ENCODE measurements at regions not wholly inside any gene's neighbourhood (a gene's known extent, or its start where the extent isn't known, plus 50 kb on each side); places are given as distances from the start of the nearest gene placed in this dataset.
"Not testable (repeated sequence)": the region's sequence is repeated elsewhere in the genome, so short reads cannot be mapped to it uniquely, and the experiment has no call there.

DNA sequence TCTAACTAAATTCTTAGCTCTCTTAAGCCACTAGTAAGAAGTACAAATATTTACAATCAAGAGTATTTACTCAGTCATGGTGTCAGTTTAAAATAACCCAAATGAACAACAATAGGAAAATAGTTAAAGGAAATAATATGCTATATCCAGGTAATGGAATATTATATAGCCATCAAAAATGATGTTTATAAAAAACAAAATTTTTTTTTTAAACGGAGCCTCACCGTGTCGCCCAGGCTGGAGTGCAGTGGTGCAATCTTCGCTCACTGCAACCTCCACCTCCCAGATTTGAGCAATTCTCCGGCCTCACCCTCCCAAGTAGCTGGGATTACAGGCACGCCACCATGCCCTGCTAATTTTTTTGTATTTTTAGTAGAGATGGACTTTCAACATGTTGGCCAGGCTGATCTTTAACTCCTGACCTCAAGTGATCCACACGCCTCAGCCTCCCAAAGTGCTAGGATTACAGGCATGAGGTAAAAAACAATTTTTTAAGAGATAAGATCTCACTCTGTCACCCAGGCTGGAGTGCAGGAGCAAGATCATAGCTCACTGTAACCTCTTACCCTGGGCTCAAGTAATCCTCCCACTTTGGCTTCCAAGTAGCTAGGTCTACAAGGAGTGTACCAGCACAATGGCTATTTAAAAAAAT is 132.5 kb downstream of the NOC3L start:
- DNase-seq (ENCODE audit: low spot score) = no peak

DNA sequence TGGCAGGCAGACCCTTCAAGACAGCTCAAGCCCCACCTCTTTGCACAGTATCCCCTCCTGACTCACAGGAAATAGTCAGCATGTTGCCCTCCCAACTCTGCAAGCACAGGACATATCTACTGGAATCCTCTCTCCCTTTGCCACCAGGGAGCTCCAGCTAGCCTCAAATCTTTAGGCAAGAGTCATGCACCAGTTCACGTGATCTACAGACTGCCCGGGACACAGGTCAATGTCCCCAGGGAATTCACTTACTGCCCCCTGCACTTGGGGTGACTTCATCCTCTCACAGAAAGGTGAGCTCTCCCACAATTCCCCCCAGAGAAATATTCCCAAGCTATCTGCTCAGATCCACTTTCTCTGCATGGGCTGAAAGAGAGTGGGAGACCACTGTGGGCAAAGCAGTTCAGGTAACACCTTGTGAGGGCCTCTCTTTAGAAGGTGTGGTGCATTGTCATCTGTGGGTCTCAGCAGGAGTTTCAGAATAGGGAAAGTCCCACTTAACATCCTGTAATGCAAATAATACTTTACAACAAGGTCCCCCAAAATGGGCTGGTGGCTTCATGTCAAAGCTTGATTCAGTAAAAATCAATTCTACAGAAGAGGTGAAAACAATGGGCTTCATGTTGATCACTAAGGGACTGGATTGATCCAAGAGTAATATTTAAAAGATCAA is 129.9 kb downstream of the NOC3L start:
- no peak for DNase-seq (ENCODE audit: low spot score)

DNA sequence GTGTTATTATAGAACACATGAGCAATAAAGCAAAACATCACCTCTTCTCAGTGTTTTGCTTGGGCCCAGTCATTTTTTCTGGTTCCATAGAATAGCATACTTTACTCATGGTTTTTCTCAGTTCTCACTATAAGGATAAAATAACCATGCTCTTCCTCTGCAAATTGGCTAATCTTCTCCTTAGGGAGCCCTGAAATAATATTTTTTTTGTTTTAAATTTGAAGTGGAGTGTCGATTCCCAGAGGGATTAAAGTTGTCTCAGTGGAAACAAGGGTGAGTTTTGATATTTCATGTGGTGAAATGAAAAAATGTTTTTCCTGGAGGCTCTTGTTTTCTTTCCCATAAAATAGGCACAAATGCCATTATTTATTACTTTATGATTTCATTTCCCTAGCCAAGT is 127.3 kb downstream of the NOC3L start:
- no peak for DNase-seq (ENCODE audit: low spot score)

DNA sequence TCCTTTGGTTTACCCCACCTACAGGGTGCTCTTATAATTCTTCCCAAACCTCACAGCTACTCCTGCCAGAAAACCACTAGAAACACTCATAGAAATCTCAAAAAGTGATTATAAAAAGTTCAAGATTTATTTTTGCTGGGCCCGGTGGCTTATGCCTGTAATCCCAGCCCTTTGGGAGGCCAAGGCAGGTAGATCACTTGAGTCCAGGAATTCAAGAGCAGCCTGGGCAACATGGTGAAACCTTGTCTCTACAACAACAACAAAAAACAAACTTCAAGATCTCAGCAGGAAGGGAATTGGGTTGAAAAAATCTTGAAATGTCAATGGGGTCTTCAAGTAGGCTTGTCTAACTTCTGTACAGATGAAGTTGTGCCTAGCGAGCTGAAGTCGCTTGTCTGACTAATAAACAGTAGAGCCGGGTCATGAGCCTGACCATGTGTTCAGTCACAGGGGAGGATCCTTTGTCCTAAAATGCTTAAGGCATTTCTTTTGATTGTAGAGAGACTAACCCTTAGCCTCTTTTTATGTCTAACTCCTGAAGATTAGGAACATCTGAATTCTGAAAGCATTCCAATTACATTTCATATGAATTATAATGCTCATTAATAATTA is 124.6 kb downstream of the NOC3L start:
- no peak for DNase-seq (ENCODE audit: low spot score)

DNA sequence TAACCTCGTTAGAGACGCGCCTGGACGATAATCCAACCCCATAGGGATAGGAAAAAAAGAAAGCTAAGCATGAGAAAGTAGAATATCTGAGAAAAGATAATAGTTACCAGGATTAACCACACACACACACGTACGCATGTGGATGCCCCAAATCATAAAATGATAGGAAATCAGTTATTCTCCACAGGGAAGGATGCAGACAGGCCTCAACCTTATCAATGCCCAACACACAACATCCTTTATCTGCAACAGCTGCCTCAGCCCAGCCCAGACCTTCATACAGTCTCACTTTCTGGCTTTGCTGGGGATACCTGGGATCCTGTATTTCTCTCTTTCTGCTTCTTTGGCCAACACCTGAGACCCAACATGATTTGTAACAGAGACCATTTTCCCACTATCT is 123.0 kb downstream of the NOC3L start:
- no peak for DNase-seq (ENCODE audit: low spot score)

DNA sequence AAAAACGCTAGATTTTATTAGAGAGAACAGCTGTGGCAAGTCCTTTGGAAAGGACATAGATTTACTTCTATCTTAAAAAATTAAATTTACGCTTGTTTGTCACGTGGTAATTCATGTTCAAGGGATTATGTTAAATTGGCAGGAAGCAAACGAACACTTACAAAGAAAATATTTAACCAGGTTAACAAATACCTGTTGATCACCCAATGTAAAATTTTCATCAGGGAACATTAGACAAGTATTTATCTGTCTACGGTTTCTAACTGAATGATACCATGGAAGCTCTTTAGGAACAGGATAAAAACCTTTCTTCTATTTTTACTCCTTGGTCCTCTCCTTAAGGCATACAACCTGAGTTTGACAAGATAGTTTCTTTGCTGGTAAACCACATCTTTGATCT is 122.2 kb downstream of the NOC3L start:
- no peak for DNase-seq (ENCODE audit: low spot score)

DNA sequence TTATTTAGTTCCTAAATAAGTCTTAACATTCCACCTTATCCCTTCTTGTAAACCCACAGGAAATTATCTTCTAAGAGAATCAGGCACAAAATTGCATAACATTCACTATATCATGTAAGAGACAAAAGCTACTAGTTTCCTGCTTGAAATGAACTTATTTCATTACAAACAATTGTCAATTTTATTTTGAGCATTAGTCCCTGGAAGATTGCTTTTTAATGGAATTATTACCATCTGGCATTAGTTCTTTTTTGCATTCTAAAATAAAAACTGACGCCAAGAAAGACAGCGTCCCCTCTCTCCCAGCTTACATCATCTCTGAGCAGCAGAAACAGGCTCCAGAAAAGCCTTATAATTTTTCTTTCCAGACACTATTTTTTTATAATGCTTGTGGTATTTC is 121.8 kb downstream of the NOC3L start:
- DNase-seq (ENCODE audit: low spot score) = no peak

DNA sequence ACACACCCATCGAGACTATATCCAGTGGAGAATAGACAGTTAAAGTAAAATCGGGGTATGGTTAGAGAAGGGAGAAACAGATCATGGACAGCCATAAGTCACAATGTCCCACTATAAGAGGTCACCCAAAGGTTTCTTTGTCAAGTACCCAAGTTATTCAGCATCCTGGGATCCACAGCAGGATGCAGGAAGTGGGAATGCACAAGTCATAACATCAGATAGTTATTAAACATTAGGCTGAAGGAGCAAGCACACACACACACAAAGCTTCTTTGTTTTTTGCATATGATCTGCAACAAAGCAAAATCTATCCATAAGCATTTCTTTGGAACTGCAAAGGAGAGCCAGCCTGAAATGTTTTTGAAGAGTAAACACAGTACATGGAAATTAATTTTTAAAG is 111.6 kb downstream of the NOC3L start:
- DNase-seq (ENCODE audit: low spot score) = no peak

DNA sequence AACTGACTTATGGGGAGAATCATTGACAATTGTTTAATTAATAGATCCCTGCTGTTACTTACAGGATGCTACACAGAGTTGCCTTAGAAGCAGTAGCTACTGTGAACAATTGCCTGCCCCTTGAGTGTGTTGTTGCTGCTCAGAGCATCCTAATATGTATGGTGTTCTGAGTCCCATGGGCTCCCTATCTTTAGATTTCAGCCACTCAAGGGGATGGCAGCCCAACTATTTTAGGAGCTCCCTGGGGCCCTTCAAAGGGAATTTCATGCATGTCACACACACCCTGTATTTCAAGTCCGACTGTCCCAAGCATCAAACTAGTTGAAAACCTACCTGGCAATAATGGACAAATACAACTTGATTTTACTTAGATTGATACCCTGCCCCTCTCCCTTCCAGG is 111.2 kb downstream of the NOC3L start:
- no peak for DNase-seq (ENCODE audit: low spot score)

DNA sequence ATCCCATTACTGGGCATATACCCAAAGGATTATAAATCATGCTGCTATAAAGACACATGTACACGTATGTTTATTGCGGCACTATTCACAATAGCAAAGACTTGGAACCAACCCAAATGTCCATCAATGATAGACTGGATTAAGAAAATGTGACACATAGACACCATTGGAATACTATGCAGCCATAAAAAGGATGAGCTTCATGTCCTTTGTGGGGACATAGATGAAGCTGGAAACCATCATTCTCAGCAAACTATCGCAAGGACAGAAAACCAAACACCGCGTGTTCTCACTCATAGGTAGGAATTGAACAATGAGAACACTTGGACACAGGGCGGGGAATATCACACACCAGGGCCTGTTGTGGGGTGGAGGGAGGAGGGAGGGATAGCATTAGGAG is 105.3 kb downstream of the NOC3L start:
- not testable (repeated sequence) for DNase-seq (ENCODE audit: low spot score)

DNA sequence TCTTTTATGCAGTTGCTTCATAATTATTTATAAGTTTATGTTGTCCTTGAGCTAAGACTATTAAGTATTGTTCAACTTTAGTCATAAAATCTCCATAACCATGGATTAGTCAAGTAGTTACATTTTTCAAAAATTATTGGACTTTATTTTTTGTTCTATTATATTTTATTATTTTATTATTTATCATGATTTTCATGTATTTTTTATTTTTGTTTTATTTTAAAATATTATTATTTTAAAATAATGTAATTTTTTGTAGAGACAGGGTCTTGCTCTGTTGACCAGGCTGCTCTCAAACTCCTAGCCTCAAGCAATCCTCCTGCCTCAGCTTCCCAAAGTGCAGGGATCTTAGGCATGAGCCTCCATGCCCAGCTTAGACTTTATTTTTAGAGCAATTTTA is 102.3 kb downstream of the NOC3L start:
- no peak for DNase-seq (ENCODE audit: low spot score)

DNA sequence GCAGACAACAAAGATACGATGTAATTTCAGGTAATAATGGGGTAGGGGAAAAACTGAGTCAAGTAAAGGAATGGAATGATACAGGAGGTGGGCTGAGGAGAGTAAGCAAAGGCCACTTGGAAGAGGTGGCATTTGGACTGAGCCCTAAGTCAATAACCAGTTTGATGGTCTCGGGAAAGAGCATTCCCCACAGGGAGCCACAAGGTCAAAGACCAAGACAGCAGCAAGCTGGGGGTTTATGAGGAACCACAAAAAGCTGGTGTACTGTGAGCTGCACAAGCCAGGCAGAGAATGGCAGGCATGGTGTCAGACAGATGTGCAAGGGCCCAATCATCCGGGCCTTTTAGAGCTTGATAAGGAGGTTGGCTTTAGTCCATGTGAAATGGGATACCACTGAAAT is 98.7 kb downstream of the NOC3L start:
- DNase-seq (ENCODE audit: low spot score) = no peak

DNA sequence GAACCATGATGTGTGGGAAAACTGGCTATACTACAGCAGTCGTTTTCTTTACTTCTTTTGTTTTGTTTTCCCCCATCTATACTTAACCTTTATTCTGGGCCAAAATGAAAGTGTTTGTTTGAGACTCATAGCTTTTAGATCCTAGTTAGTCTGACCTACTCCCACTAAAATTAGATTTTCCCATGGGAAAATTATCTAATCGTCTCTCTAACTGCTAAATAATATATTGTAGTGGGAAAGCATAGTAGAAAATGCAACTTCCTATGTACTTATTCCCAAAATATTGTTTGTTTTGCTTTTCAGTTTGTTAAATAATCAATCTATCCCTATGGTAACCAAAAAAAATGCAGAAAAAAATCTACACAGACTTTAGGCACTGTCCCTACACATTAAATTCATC is 96.6 kb downstream of the NOC3L start:
- no peak for DNase-seq (ENCODE audit: low spot score)

DNA sequence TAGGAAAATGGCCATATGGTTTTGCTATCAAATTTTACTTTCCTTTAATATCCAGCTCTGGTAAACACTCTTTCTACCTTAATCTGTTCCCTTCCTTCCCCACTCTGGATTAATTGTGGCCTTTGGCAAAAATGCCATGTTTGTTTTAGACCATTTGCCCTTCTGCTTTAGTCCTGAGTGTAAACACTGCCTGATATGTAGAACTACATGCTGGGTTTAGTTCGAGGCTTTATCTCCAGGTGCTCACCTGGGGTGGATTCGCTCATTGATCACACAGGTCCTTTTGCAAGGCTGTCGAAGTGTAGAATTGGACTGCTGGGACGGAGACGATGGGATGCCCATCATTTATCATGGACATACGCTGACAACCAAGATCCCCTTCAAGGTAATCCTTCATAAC is 94.1 kb downstream of the NOC3L start:
- no peak for DNase-seq (ENCODE audit: low spot score)

DNA sequence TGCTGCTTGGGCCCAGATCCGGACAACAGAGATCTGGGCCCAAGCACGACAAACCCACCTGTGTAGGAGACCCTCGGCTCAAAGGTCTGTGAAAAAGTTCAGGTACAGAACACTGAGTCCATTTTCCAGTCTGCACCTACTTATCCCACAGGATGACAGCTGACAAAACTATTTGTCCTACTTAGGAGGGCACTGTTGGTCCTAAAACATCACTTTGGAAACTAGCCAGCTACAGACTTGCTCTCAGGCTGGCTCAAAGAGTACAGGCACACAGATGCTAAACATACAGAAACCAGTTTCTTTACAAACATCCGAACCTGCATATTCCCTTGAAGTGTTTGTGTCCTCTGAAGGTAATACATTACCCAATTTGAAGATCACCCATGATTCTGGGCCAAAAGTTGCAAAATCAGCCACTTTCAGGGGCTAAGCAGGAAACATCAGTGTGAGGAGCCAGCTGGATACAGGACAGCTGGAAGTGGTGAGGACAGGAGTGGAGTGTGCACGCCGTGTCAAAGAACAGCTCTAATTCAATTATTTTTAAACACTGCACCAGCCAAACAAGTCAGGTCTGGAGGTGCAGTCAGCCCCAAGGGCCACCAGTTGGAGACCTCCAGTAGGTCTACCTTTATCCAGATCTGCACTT is 88.5 kb downstream of the NOC3L start:
- DNase-seq (ENCODE audit: low spot score) = no peak

DNA sequence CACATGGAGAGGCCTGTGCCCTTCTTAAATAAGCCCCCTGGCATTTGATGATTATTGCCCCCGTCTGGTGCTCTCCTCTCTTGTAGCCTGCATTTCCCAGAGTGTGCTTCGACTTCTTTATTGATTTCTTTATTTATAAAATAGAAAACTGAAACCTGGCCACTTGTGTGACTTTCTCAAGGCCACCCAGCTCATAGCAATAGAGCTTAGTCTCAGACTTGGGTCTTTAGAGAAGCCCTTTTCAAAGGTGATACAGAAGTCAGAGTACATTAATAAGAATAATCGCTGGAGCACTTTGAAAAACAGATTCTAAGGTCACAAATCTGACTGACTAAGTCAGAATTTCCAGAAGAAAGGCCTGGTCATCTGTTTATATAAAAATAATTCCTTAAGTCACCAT is 86.6 kb downstream of the NOC3L start:
- DNase-seq (ENCODE audit: low spot score) = no peak

DNA sequence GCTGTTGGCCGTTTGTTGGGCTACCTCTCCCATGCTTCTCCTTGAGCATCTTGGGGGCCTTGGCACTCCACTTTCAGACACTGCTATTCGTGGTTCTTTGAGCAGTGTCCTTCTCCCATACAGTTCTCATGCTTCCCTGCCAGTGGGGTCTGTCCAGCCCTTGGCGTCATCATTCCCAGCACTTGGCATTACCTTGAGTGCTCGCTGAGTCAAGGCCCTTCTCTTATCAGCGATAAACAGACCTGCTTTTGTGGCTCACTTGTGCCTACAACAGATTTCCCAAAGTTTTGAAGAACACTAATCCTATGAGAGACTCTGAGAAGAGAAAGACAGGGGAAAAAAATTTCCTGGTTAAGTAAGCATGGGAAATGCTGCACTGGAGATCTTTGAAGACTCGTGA is 85.3 kb downstream of the NOC3L start:
- no peak for DNase-seq (ENCODE audit: low spot score)

DNA sequence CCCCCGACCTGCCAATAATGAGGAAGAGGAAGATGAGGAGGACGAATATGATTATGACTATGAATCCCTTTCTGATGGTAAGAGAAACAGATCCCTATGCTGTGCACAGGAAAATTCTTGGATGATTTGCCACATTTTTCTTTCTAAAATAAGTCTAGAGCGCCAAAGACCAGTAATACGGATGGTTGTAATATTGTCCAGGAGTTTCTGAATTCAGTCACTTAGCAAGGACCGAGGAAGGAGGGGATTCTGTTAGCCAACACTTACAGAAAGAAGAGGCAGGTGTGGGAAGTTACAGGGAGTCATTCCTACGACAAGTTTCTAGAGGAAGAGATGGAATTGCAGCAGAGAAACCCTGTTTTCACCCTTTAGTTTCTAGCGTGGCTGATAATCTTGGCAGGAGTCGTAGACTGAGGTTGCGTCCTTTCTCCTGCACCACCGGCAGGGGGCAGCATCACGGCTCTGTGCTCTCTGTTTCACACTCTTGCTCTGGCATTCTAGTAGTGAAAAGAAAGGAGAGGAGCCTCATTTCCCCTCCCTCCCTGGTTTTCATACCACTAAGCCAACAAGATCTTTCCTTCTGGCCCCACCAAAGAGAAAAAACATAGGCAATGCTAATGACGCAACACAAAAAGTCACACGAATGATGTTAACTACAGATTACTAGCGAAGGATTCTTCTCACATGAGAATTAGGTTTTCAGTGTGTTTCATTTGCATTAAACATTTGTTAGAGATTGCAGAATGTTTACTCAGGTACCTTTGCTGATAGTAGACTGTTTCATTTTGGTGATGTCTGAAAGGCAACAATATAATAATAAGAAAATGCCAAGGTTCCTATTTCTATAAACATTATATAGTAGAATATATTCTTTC is 82.7 kb downstream of the NOC3L start:
- peak; percentile 34 for DNase-seq (ENCODE audit: low spot score)

DNA sequence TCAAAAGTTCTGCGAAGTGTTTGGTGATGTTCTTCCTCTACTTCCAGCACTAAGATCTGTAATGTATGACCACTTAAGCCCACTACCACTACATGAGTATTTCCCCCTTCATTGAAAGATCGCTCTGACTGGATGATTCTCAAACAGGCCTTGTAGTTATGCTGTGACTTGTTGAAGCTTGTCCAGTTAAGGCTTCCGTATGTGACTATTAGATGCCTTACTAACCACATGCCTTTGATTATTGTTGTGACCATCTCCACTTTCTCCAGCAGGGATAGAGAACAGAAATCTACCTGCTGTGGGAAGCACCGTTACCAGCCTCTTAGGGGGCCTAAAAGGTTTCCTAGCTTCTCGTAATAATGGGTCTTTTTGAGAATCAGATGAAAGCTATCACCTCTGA is 81.1 kb downstream of the NOC3L start:
- DNase-seq (ENCODE audit: low spot score) = no peak

DNA sequence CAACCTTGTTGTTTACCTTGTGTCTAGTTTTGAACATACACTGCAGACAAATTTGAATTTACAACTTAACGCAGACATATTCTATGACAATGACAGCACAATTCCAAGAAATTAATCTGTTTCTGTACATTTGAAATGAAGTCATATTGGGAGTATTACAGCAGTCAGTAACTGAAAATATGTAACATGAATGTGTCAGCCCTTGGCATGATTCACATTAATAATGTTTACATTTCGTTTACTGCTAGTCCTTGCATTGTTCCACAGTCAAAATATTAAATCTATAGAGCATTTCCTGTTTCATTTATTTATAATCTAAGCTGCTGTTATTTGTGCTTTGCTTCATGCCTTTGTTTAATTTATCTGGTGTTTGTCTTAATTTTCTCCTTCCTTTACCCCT is 80.4 kb downstream of the NOC3L start:
- DNase-seq (ENCODE audit: low spot score) = no peak
